ENCODE measurements at regions not wholly inside any gene's neighbourhood (a gene's known extent, or its start where the extent isn't known, plus 50 kb on each side); places are given as distances from the start of the nearest gene placed in this dataset.

- no peak for TF ChIP-seq RAD21 (IDR thresholded peaks at IDR 0.05 in 1 of 2, conservative IDR thresholded peaks at IDR 0.05 in 1 of 2; ENCODE audit: low read depth in 2 of 2, low read length in 2 of 2)
- TF ChIP-seq YY1 (IDR thresholded peaks at IDR 0.05; ENCODE audit: low read depth, low read length): no peak
- no peak for TF ChIP-seq POLR2A (IDR thresholded peaks at IDR 0.05; ENCODE audit: control extremely low read depth in 1 of 2, low read depth in 2 of 2, low read length in 2 of 2)
These were observed 217.8 kb downstream of the SHQ1 start for GRCh38 chr3:72630327-72630968.

Data from H1 (cell line).